Stomach smooth muscle (tissue), 2 donors: ENCODE measurements at regions not wholly inside any gene's neighbourhood (a gene's known extent, or its start where the extent isn't known, plus 50 kb on each side); places are given as distances from the start of the nearest gene placed in this dataset.

Experiments
- H3K27ac ChIP-seq: one replicate; pipeline ENCODE4 v1.7.0; 2013; ENCODE audit warnings: mild to moderate bottlenecking, low read length, inconsistent platforms
- H3K27me3 ChIP-seq, 2 donors: one replicate each; pipeline ENCODE4 v1.7.0; 2013; ENCODE audit warnings: low read length in 2 of 2; ENCODE audit not compliant: insufficient read depth in 2 of 2, control insufficient read depth in 1 of 2
- H3K36me3 ChIP-seq, 2 donors: one replicate each; pipeline ENCODE4 v1.7.0; 2013; ENCODE audit warnings: low read length in 2 of 2; ENCODE audit not compliant: control insufficient read depth in 2 of 2, insufficient read depth in 2 of 2
- H3K4me1 ChIP-seq: one replicate; pipeline ENCODE4 v1.7.0; 2013; ENCODE audit warnings: low read length; ENCODE audit not compliant: control insufficient read depth, insufficient read depth
- H3K4me3 ChIP-seq, 2 donors: one replicate each; pipeline ENCODE4 v1.7.0; 2013; ENCODE audit warnings: low read length in 2 of 2
- H3K9ac ChIP-seq, 2 donors: one replicate each; pipeline ENCODE4 v1.7.0; 2013; ENCODE audit warnings: low read length in 2 of 2, mild to moderate bottlenecking in 1 of 2
- H3K9me3 ChIP-seq, 2 donors: one replicate each; pipeline ENCODE4 v1.7.0; 2013; ENCODE audit warnings: low read length in 2 of 2; ENCODE audit not compliant: control insufficient read depth in 2 of 2
- donor health status: healthy.
- donor health status: Pancreatic carcinoma.

DNA sequence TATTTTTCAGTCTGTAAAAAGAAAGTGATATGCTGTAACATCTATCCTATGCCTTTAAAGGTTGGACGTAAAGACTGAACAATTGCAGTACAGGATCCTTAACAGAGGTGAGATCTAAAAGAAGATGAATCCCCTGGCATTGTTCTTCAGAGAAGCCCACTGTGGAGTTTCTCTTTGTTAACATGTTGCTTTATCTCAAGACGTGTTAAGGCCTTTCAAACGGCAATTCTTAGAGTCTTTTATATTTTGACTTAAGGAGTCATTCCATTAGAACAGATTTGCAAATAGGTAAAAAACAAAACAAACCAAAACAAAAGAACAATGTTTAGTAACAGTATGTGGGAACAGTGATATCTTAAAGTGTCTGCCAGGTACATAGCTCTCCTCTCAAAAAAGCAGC lies 225.1 kb upstream of the ZP4 start:
- Histone ChIP-seq H3K9me3 (no peaks in the 10 kb centered on the region), H3K4me1 (no peaks in the 10 kb centered on the region), H3K27ac (no peak overlapping the region), H3K4me3 (no peak overlapping the region), H3K27me3 (no peaks in the 10 kb centered on the region), H3K36me3 (no peaks in the 10 kb centered on the region), H3K9ac (no peak overlapping the region)

DNA sequence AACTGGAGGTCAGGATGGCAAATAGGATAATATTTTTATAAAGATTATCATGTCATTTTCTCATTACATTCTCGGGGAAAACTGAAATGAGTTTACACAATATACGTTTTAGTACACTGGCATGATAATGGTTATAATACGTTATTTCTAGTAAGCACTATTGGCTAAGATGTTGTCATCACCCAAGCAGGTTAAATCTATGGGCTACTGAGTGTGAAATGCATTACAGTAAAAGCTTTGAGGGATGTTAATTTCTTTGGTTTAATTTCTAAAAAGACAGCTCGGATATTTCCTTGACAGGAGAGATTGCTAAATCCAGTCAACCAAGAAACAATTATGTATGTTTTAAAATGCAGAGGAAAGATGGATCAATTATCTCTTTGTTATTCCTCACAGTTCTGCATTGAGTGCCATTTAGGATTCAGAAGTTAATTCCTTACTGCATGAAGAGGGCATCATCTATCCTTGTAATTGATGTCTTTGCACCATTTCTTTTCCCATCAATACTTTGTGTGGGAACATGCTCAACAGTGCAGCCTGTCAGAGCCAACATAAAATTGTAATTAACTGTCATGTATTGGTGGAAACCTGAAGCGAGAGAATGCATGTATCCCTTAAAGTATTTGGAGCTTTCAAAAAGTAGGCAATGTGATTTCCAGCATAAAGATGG lies 222.4 kb upstream of the ZP4 start:
- no peaks in the 10 kb centered on the region for H3K36me3 ChIP-seq

DNA sequence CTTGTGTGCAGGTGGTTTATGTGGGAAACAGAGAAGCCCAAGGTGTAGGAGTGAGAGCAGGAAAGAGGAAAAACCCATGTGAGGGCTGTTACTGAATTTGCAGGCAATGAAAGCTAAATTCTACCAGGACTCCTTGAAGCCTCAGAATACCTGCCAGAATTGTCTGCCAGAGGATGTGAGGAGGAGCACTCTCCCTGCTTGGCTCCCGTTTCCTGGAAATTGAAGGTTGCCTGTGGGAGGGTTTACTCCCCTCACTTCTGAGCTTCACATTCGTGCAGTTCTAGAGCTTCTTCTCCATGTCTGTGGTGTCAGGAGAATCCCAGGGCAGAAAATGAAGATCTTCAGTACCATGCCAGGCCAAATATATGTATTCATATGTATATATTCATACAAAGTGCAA lies 220.8 kb upstream of the ZP4 start:
- H3K4me1 ChIP-seq, result no peaks in the 10 kb centered on the region
- no peaks in the 10 kb centered on the region for H3K27me3 ChIP-seq
- no peak overlapping the region for H3K9ac ChIP-seq
- H3K4me3 ChIP-seq, result no peak overlapping the region
- H3K27ac ChIP-seq, result no peak overlapping the region
- no peaks in the 10 kb centered on the region for H3K36me3 ChIP-seq
- no peaks in the 10 kb centered on the region for H3K9me3 ChIP-seq

More for the DNA sequence above, 222.4 kb upstream of the ZP4 start:
- H3K9me3 ChIP-seq, result no peaks in the 10 kb centered on the region
- H3K27ac ChIP-seq, result no peak overlapping the region
- no peaks in the 10 kb centered on the region for H3K27me3 ChIP-seq
- no peak overlapping the region for H3K9ac ChIP-seq
- no peaks in the 10 kb centered on the region for H3K4me1 ChIP-seq
- no peak overlapping the region for H3K4me3 ChIP-seq

DNA sequence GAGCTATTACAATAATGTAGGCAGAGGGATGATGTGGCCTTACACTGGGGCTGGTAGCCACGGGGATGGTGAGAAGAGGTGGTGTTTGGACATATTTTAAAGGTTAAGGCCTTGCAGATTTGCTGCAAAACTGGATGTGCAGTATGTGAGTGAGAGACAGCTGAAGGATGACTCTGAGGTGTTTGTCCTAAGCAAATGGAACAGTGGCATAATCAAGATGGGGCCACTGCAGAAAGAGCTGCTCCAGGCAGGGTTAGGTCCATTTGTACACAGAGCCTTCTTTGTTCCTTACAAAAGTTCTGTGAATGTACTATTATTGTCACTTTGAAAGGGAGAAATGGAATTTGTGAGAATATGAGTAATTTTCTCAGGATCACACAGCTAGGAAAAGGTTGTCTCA lies 220.4 kb upstream of the ZP4 start:
- Histone ChIP-seq H3K4me3 (no peak overlapping the region), H3K4me1 (no peaks in the 10 kb centered on the region), H3K9me3 (no peaks in the 10 kb centered on the region), H3K27me3 (no peaks in the 10 kb centered on the region), H3K36me3 (no peaks in the 10 kb centered on the region), H3K27ac (no peak overlapping the region), H3K9ac (no peak overlapping the region)

DNA sequence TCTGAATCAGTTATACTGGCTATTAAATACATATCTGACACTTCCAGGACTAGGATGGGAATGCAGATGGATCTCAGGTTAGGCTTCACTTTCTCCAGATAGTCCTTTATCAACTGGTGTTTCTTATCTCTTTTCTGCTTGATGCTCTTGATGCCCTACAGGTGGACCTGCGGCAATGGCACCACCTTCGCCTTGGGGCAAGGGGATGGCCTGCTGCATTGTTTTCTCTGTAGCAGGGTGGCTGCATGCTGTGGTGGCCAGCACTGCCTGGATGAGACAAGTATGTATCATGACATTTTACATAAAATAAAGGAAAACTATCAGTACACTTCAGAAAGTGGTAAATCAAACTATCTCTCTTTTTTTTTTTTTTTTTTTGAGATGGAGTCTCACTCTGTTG lies 217.7 kb upstream of the ZP4 start:
- no peak overlapping the region for H3K27ac ChIP-seq
- H3K9me3 ChIP-seq, result peaks cover 0 to 3% of the 10 kb centered on the region in 2 donors
- no peak overlapping the region for H3K9ac ChIP-seq
- no peaks in the 10 kb centered on the region for H3K36me3 ChIP-seq
- no peaks in the 10 kb centered on the region for H3K4me1 ChIP-seq
- no peaks in the 10 kb centered on the region for H3K27me3 ChIP-seq
- no peak overlapping the region for H3K4me3 ChIP-seq

DNA sequence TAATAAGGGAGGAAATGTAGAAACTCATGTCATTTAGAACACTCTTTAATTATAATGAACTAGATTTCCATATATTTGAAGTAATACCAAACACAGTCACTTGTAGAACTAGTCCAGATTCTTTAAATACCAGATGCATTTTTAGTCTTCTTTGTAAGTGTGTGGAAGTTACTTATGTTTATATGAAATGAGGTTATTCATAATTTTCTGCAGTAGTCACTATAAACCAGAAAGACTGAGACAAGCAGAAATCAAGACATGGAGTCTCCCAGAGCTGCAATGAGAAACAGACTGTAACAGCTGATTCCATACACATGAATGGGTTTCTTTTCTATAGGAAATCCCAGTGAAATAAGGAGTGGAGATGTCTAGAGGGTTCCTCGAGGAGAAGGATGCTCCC lies 216.6 kb upstream of the ZP4 start:
- H3K36me3 ChIP-seq, result no peaks in the 10 kb centered on the region
- H3K9me3 ChIP-seq, result peaks cover 0 to 3% of the 10 kb centered on the region in 2 donors
- H3K27me3 ChIP-seq, result no peaks in the 10 kb centered on the region
- H3K9ac ChIP-seq, result no peak overlapping the region
- no peak overlapping the region for H3K4me3 ChIP-seq
- no peaks in the 10 kb centered on the region for H3K4me1 ChIP-seq
- no peak overlapping the region for H3K27ac ChIP-seq

DNA sequence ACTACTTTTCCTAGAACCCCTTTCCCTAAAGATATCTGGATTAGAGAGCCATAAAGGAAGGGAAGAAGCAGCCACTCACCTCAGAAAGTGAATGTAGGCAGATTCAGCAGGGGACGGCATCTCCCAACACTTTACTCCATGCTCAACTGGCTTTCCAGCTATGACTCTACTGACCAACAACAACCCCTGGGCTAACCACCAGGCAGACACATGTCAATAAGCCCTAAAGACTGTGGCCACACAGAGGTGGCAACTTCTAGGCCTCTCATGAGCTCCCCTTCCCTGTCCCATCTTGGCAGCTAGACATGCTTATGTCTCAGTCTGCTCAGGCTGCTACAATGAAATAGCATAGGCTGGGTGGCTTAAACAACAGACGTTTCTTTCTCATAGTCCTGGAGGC lies 214.0 kb upstream of the ZP4 start:
- no peaks in the 10 kb centered on the region for H3K36me3 ChIP-seq
- no peaks in the 10 kb centered on the region for H3K27me3 ChIP-seq
- H3K9me3 ChIP-seq, result peaks cover 0 to 3% of the 10 kb centered on the region in 2 donors
- H3K4me3 ChIP-seq, result no peak overlapping the region
- no peak overlapping the region for H3K9ac ChIP-seq
- no peak overlapping the region for H3K27ac ChIP-seq
- H3K4me1 ChIP-seq, result no peaks in the 10 kb centered on the region

- Histone ChIP-seq H3K4me3 (no peak overlapping the region), H3K27me3 (no peaks in the 10 kb centered on the region), H3K4me1 (no peaks in the 10 kb centered on the region), H3K27ac (no peak overlapping the region), H3K9ac (no peak overlapping the region), H3K9me3 (peaks cover 0 to 3% of the 10 kb centered on the region in 2 donors), H3K36me3 (no peaks in the 10 kb centered on the region)
Observed at GRCh38 chr1:238101923-238102322, 211.2 kb upstream of the ZP4 start.

DNA sequence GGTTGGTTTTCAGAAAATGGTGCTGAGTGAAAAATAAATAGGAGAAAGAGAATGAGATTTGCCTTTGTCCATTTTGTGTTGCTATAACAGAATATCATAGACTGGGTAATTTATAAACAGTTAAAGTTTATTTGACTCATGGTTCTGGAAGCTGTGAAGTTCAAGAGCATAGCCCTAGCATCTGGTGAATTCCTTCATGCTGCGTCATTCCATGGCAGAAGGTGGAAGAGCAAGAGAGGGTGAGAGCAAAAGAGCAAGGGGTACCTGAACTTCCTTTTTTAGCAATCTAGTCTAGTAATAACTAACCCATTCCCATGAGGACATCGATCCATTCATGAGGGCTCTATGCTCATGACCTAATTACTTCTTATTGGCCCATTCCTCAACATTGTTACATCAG lies 209.1 kb upstream of the ZP4 start:
- H3K9ac ChIP-seq, result no peak overlapping the region
- no peaks in the 10 kb centered on the region for H3K27me3 ChIP-seq
- peaks cover 0 to 3% of the 10 kb centered on the region in 2 donors for H3K9me3 ChIP-seq

GRCh38 chr1:238089615-238090014 lies 198.9 kb upstream of the ZP4 start:
- H3K4me1 ChIP-seq, result no peaks in the 10 kb centered on the region
- H3K4me3 ChIP-seq, result no peak overlapping the region
- H3K27me3 ChIP-seq, result no peaks in the 10 kb centered on the region
- no peaks in the 10 kb centered on the region for H3K9me3 ChIP-seq
- no peak overlapping the region for H3K9ac ChIP-seq
- no peaks in the 10 kb centered on the region for H3K36me3 ChIP-seq
- H3K27ac ChIP-seq, result no peak overlapping the region

More for the DNA sequence above, 209.1 kb upstream of the ZP4 start:
- Histone ChIP-seq H3K4me3 (no peak overlapping the region), H3K36me3 (no peaks in the 10 kb centered on the region), H3K27ac (no peak overlapping the region), H3K4me1 (no peaks in the 10 kb centered on the region)

GRCh38 chr1:238088560-238089290 lies 198.0 kb upstream of the ZP4 start:
- no peak overlapping the region for H3K4me3 ChIP-seq

More at GRCh38 chr1:238088560-238089290, 198.0 kb upstream of the ZP4 start:
- Histone ChIP-seq H3K27ac (no peak overlapping the region), H3K9me3 (no peaks in the 10 kb centered on the region), H3K4me1 (no peaks in the 10 kb centered on the region), H3K27me3 (no peaks in the 10 kb centered on the region), H3K36me3 (no peaks in the 10 kb centered on the region), H3K9ac (no peak overlapping the region)
